Gastrocnemius medialis (tissue), 4 donors: ENCODE measurements at regions not wholly inside any gene's neighbourhood (a gene's known extent, or its start where the extent isn't known, plus 50 kb on each side); places are given as distances from the start of the nearest gene placed in this dataset.

Experiments
- CTCF ChIP-seq, 5 experiments: fragments of 450-650 bp in 3 of 5; fragments of 200-600 bp in 2 of 5; sonication (generic) in 2 of 5; IDR thresholded peaks in 4 of 5; conservative IDR thresholded peaks in 1 of 5; 1 replicate in 4 of 5; 2 replicates in 1 of 5; pipeline ENCODE4 v1.5.1; 2016 to 2019; ENCODE audit warnings: antibody characterized with exemption in 5 of 5, mild to moderate bottlenecking in 3 of 5, moderate library complexity in 3 of 5
- POLR2A ChIP-seq, 2 donors: fragments of 450-650 bp; IDR thresholded peaks; one replicate each; pipeline ENCODE4 v1.6.1; 2017; ENCODE audit warnings: antibody characterized with exemption in 2 of 2, mild to moderate bottlenecking in 2 of 2, moderate library complexity in 2 of 2

GRCh38 chr1:183753464-183753891 lies 51.4 kb upstream of the RGL1 start:
- TF ChIP-seq CTCF (IDR thresholded peaks at IDR 0.05 in 4 of 5, conservative IDR thresholded peaks at IDR 0.05 in 1 of 5) = no peak
- no peak for TF ChIP-seq POLR2A (IDR thresholded peaks at IDR 0.05)
